ENCODE measurements at regions not wholly inside any gene's neighbourhood (a gene's known extent, or its start where the extent isn't known, plus 50 kb on each side); places are given as distances from the start of the nearest gene placed in this dataset.
"Not testable (repeated sequence)": the region's sequence is repeated elsewhere in the genome, so short reads cannot be mapped to it uniquely, and the experiment has no call there.

GRCh38 chr10:52951824-52952223 is 179.2 kb upstream of the MBL2 start:
- no peak overlapping the region for H3K27ac ChIP-seq
- DNase-seq (ENCODE audit: low spot score), result no peak
- POLR2A ChIA-PET (ENCODE audit: low non-redundant PET), result no interaction called here
- CTCF ChIA-PET, result no interaction called here
- no peak for TF ChIP-seq CTCF (conservative IDR thresholded peaks at IDR 0.05; ENCODE audit: low read depth)

- no peak for DNase-seq (ENCODE audit: low spot score)
- no peak for TF ChIP-seq CTCF (conservative IDR thresholded peaks at IDR 0.05; ENCODE audit: low read depth)
- H3K27ac ChIP-seq, result no peak overlapping the region
- POLR2A ChIA-PET (ENCODE audit: low non-redundant PET), result no interaction called here
- CTCF ChIA-PET, result no interaction called here
These were observed 178.0 kb upstream of the MBL2 start for GRCh38 chr10:52950578-52950977.

GRCh38 chr10:52949899-52950298 is 177.3 kb upstream of the MBL2 start:
- TF ChIP-seq CTCF (conservative IDR thresholded peaks at IDR 0.05; ENCODE audit: low read depth), result no peak
- POLR2A ChIA-PET (ENCODE audit: low non-redundant PET), result no interaction called here
- no peak overlapping the region for H3K27ac ChIP-seq
- DNase-seq (ENCODE audit: low spot score), result no peak
- CTCF ChIA-PET, result interaction anchor here (0.6 to 0.7 kb wide), 2 partner anchors 18 to 59 kb away, joined by 3 to 5 read pairs; no protein-coding TSS in a partner anchor

GRCh38 chr10:52946486-52946885 is 173.9 kb upstream of the MBL2 start:
- POLR2A ChIA-PET (ENCODE audit: low non-redundant PET), result no interaction called here
- CTCF ChIA-PET, result no interaction called here
- DNase-seq (ENCODE audit: low spot score), result no peak
- TF ChIP-seq CTCF (conservative IDR thresholded peaks at IDR 0.05; ENCODE audit: low read depth), result no peak
- no peak overlapping the region for H3K27ac ChIP-seq

GRCh38 chr10:52945521-52945920 is 172.9 kb upstream of the MBL2 start:
- CTCF ChIA-PET, result interaction anchor here (0.6 kb wide), 2 partner anchors 607 to 688 kb away, joined by 4 to 5 read pairs; no protein-coding TSS in a partner anchor
- DNase-seq (ENCODE audit: low spot score); H3K27ac ChIP-seq; POLR2A ChIA-PET (ENCODE audit: low non-redundant PET): not testable (repeated sequence)

- no peak overlapping the region for H3K27ac ChIP-seq
- ChIA-PET CTCF (no interaction called here), POLR2A (ENCODE audit: low non-redundant PET) (no interaction called here)
- no peak for DNase-seq (ENCODE audit: low spot score)
- TF ChIP-seq CTCF (conservative IDR thresholded peaks at IDR 0.05; ENCODE audit: low read depth), result no peak
These were observed 168.3 kb upstream of the MBL2 start for GRCh38 chr10:52940921-52941320.

GRCh38 chr10:52939894-52940293 is 167.3 kb upstream of the MBL2 start:
- ChIA-PET POLR2A (ENCODE audit: low non-redundant PET) (no interaction called here), CTCF (no interaction called here)
- DNase-seq (ENCODE audit: low spot score), result no peak
- no peak for TF ChIP-seq CTCF (conservative IDR thresholded peaks at IDR 0.05; ENCODE audit: low read depth)
- no peak overlapping the region for H3K27ac ChIP-seq
